GM12891 (cell line): ENCODE measurements at regions not wholly inside any gene's neighbourhood (a gene's known extent, or its start where the extent isn't known, plus 50 kb on each side); places are given as distances from the start of the nearest gene placed in this dataset.

Experiments used
- PAX5 ChIP-seq: IDR thresholded peaks from 2 replicates; pipeline ENCODE4 v1.6.1; 2011; ENCODE audit warnings: low read length, moderate library complexity, mild to moderate bottlenecking; ENCODE audit not compliant: insufficient read depth, severe bottlenecking
- POLR2A ChIP-seq: IDR thresholded peaks from 2 replicates; pipeline ENCODE4 v1.6.1; 2011; ENCODE audit warnings: low read depth, low read length, control low read depth
- SPI1 ChIP-seq: IDR thresholded peaks from 2 replicates; pipeline ENCODE4 v1.6.1; 2011; ENCODE audit warnings: low read depth, low read length, control low read depth
- TAF1 ChIP-seq: IDR thresholded peaks from 2 replicates; pipeline ENCODE4 v1.6.1; 2011; ENCODE audit warnings: low read depth, low read length, control low read depth

DNA sequence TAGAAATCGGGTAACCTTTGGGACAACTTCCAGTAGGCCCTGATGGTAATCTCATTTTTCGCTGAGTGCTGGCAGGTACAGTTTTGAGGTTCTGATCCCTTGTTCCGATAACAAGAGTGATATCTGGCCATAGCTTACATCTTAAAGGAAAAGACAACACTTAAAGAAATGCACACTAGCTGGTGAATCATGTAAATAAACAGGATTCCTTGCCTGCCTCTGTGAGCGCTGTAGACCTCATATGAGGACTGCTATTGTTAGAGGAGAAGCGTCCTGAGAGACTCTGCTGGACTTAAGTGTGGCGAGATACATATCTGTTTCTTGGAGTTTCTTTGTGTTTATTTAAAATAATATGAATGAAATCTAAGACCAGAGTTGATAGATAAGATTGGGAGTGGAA lies 149.3 kb upstream of the SLC4A4 start:
- TF ChIP-seq PAX5: no peak
- no peak for TF ChIP-seq POLR2A
- TF ChIP-seq SPI1: no peak
- TF ChIP-seq TAF1: no peak
